T-helper 2 cell (primary cell): ENCODE measurements at regions not wholly inside any gene's neighbourhood (a gene's known extent, or its start where the extent isn't known, plus 50 kb on each side); places are given as distances from the start of the nearest gene placed in this dataset.
A peak's percentile ranks its signal among the peaks of the same experiment; 100 is the strongest.
"Not testable (repeated sequence)": the region's sequence is repeated elsewhere in the genome, so short reads cannot be mapped to it uniquely, and the experiment has no call there.

ENCODE experiments used
- DNase-seq, 5 experiments: peaks; one replicate each; pipeline versions ENCODE4 v3.0.0 to v3.0.0-alpha.2; 2012 to 2022

- no peak for DNase-seq
Observed at GRCh38 chr6:105879146-105879545, 207.0 kb upstream of the PRDM1 start.

GRCh38 chr6:105875974-105876640 is 210.0 kb upstream of the PRDM1 start:
- DNase-seq = no peak

GRCh38 chr6:105874835-105875626 is 211.1 kb upstream of the PRDM1 start:
- DNase-seq = no peak

GRCh38 chr6:105873799-105874198 is 212.3 kb upstream of the PRDM1 start:
- DNase-seq = peak in 1 of 5 experiments; percentile 20

GRCh38 chr6:105873211-105873704 is 212.9 kb upstream of the PRDM1 start:
- peak in 1 of 5 experiments; percentile 61 for DNase-seq

- no peak for DNase-seq
Observed at GRCh38 chr6:105872249-105872648, 213.9 kb upstream of the PRDM1 start.

GRCh38 chr6:105871542-105871941 is 214.6 kb upstream of the PRDM1 start:
- no peak for DNase-seq

GRCh38 chr6:105869835-105870440 is 216.2 kb upstream of the PRDM1 start:
- DNase-seq = no peak

GRCh38 chr6:105868823-105869460 is 217.2 kb upstream of the PRDM1 start:
- DNase-seq = no peak

GRCh38 chr6:105867821-105868220 is 218.3 kb upstream of the PRDM1 start:
- DNase-seq = no peak

- DNase-seq = no peak
Observed at GRCh38 chr6:105867277-105867676, 218.9 kb upstream of the PRDM1 start.

- no peak for DNase-seq
Observed at GRCh38 chr6:105862936-105863607, 223.1 kb upstream of the PRDM1 start.

GRCh38 chr6:105860927-105861326 is 225.2 kb upstream of the PRDM1 start:
- not testable (repeated sequence) for DNase-seq

- DNase-seq = no peak
Observed at GRCh38 chr6:105859457-105859856, 226.7 kb upstream of the PRDM1 start.

GRCh38 chr6:105858639-105859038 is 227.5 kb upstream of the PRDM1 start:
- DNase-seq = not testable (repeated sequence)

- DNase-seq = no peak
Observed at GRCh38 chr6:105855433-105855832, 230.7 kb upstream of the PRDM1 start.

GRCh38 chr6:105853979-105854378 is 232.2 kb upstream of the PRDM1 start:
- DNase-seq = not testable (repeated sequence)

- DNase-seq = no peak
Observed at GRCh38 chr6:105851606-105852005, 234.5 kb upstream of the PRDM1 start.

GRCh38 chr6:105851113-105851580 is 235.0 kb upstream of the PRDM1 start:
- no peak for DNase-seq

- DNase-seq = no peak
Observed at GRCh38 chr6:105850261-105851112, 235.6 kb upstream of the PRDM1 start.

GRCh38 chr6:105849746-105850145 is 236.4 kb upstream of the PRDM1 start:
- no peak for DNase-seq
